ENCODE measurements at regions not wholly inside any gene's neighbourhood (a gene's known extent, or its start where the extent isn't known, plus 50 kb on each side); places are given as distances from the start of the nearest gene placed in this dataset.
"Not testable (repeated sequence)": the region's sequence is repeated elsewhere in the genome, so short reads cannot be mapped to it uniquely, and the experiment has no call there.

GRCh38 chr9:99663856-99664255, 157.8 kb upstream of the NR4A3 start:
- no peaks in the 10 kb centered on the region for H3K27me3 ChIP-seq (ENCODE audit: insufficient read depth, low read length)
- H3K36me3 ChIP-seq (ENCODE audit: insufficient read depth, low read depth, low read length), result no peaks in the 10 kb centered on the region
- H3K27ac ChIP-seq (ENCODE audit: low read length), result no peak overlapping the region
- H3K4me1 ChIP-seq (ENCODE audit: insufficient read depth, low read length), result no peaks in the 10 kb centered on the region
- H3K9ac ChIP-seq (ENCODE audit: low read depth, low read length), result no peak overlapping the region
- H3K4me3 ChIP-seq (ENCODE audit: low read length), result no peak overlapping the region
- H3K9me3 ChIP-seq (ENCODE audit: insufficient read depth, low read depth, low read length), result no peaks in the 10 kb centered on the region

- H3K9ac ChIP-seq (ENCODE audit: low read depth, low read length), result no peak overlapping the region
- no peaks in the 10 kb centered on the region for H3K27me3 ChIP-seq (ENCODE audit: insufficient read depth, low read length)
- no peaks in the 10 kb centered on the region for H3K9me3 ChIP-seq (ENCODE audit: insufficient read depth, low read depth, low read length)
- no peaks in the 10 kb centered on the region for H3K4me1 ChIP-seq (ENCODE audit: insufficient read depth, low read length)
- no peak overlapping the region for H3K4me3 ChIP-seq (ENCODE audit: low read length)
- no peaks in the 10 kb centered on the region for H3K36me3 ChIP-seq (ENCODE audit: insufficient read depth, low read depth, low read length)
- no peak overlapping the region for H3K27ac ChIP-seq (ENCODE audit: low read length)
Measured at GRCh38 chr9:99666571-99666970, 155.1 kb upstream of the NR4A3 start.

GRCh38 chr9:99670886-99671285, 150.8 kb upstream of the NR4A3 start:
- not testable (repeated sequence) for H3K9ac ChIP-seq (ENCODE audit: low read depth, low read length)

GRCh38 chr9:99677281-99677680, 144.4 kb upstream of the NR4A3 start:
- H3K27ac ChIP-seq (ENCODE audit: low read length), result no peak overlapping the region
- no peaks in the 10 kb centered on the region for H3K36me3 ChIP-seq (ENCODE audit: insufficient read depth, low read depth, low read length)
- no peaks in the 10 kb centered on the region for H3K27me3 ChIP-seq (ENCODE audit: insufficient read depth, low read length)
- H3K9me3 ChIP-seq (ENCODE audit: insufficient read depth, low read depth, low read length), result peaks cover 11% of the 10 kb centered on the region
- no peaks in the 10 kb centered on the region for H3K4me1 ChIP-seq (ENCODE audit: insufficient read depth, low read length)
- no peak overlapping the region for H3K9ac ChIP-seq (ENCODE audit: low read depth, low read length)
- H3K4me3 ChIP-seq (ENCODE audit: low read length), result no peak overlapping the region

More at GRCh38 chr9:99670886-99671285, 150.8 kb upstream of the NR4A3 start:
- not testable (repeated sequence) for H3K9me3 ChIP-seq (ENCODE audit: insufficient read depth, low read depth, low read length); H3K4me1 ChIP-seq (ENCODE audit: insufficient read depth, low read length); H3K36me3 ChIP-seq (ENCODE audit: insufficient read depth, low read depth, low read length); H3K4me3 ChIP-seq (ENCODE audit: low read length); H3K27ac ChIP-seq (ENCODE audit: low read length); H3K27me3 ChIP-seq (ENCODE audit: insufficient read depth, low read length)

- H3K4me3 ChIP-seq (ENCODE audit: low read length), result no peak overlapping the region
- no peak overlapping the region for H3K9ac ChIP-seq (ENCODE audit: low read depth, low read length)
- no peaks in the 10 kb centered on the region for H3K36me3 ChIP-seq (ENCODE audit: insufficient read depth, low read depth, low read length)
- H3K4me1 ChIP-seq (ENCODE audit: insufficient read depth, low read length), result no peaks in the 10 kb centered on the region
- H3K9me3 ChIP-seq (ENCODE audit: insufficient read depth, low read depth, low read length), result peaks cover 11% of the 10 kb centered on the region
- H3K27ac ChIP-seq (ENCODE audit: low read length), result no peak overlapping the region
- H3K27me3 ChIP-seq (ENCODE audit: insufficient read depth, low read length), result no peaks in the 10 kb centered on the region
Measured at GRCh38 chr9:99678566-99678965, 143.1 kb upstream of the NR4A3 start.

- Histone ChIP-seq H3K9me3 (ENCODE audit: insufficient read depth, low read depth, low read length) (peaks cover 11% of the 10 kb centered on the region), H3K27me3 (ENCODE audit: insufficient read depth, low read length) (no peaks in the 10 kb centered on the region), H3K27ac (ENCODE audit: low read length) (no peak overlapping the region), H3K36me3 (ENCODE audit: insufficient read depth, low read depth, low read length) (no peaks in the 10 kb centered on the region), H3K4me3 (ENCODE audit: low read length) (no peak overlapping the region), H3K9ac (ENCODE audit: low read depth, low read length) (no peak overlapping the region), H3K4me1 (ENCODE audit: insufficient read depth, low read length) (no peaks in the 10 kb centered on the region)
Measured at GRCh38 chr9:99680191-99680590, 141.5 kb upstream of the NR4A3 start.

GRCh38 chr9:99681113-99681512, 140.6 kb upstream of the NR4A3 start:
- Histone ChIP-seq H3K27me3 (ENCODE audit: insufficient read depth, low read length) (no peaks in the 10 kb centered on the region), H3K27ac (ENCODE audit: low read length) (no peak overlapping the region), H3K4me1 (ENCODE audit: insufficient read depth, low read length) (no peaks in the 10 kb centered on the region), H3K4me3 (ENCODE audit: low read length) (no peak overlapping the region), H3K9me3 (ENCODE audit: insufficient read depth, low read depth, low read length) (peaks cover 7% of the 10 kb centered on the region), H3K36me3 (ENCODE audit: insufficient read depth, low read depth, low read length) (no peaks in the 10 kb centered on the region), H3K9ac (ENCODE audit: low read depth, low read length) (no peak overlapping the region)

GRCh38 chr9:99682378-99682777, 139.3 kb upstream of the NR4A3 start:
- Histone ChIP-seq H3K4me1 (ENCODE audit: insufficient read depth, low read length) (no peaks in the 10 kb centered on the region), H3K4me3 (ENCODE audit: low read length) (no peak overlapping the region), H3K9me3 (ENCODE audit: insufficient read depth, low read depth, low read length) (no peaks in the 10 kb centered on the region), H3K36me3 (ENCODE audit: insufficient read depth, low read depth, low read length) (no peaks in the 10 kb centered on the region), H3K9ac (ENCODE audit: low read depth, low read length) (no peak overlapping the region), H3K27ac (ENCODE audit: low read length) (no peak overlapping the region), H3K27me3 (ENCODE audit: insufficient read depth, low read length) (no peaks in the 10 kb centered on the region)

GRCh38 chr9:99682870-99683269, 138.8 kb upstream of the NR4A3 start:
- Histone ChIP-seq H3K4me3 (ENCODE audit: low read length) (no peak overlapping the region), H3K36me3 (ENCODE audit: insufficient read depth, low read depth, low read length) (no peaks in the 10 kb centered on the region), H3K9ac (ENCODE audit: low read depth, low read length) (no peak overlapping the region), H3K27ac (ENCODE audit: low read length) (no peak overlapping the region), H3K27me3 (ENCODE audit: insufficient read depth, low read length) (no peaks in the 10 kb centered on the region), H3K9me3 (ENCODE audit: insufficient read depth, low read depth, low read length) (no peaks in the 10 kb centered on the region), H3K4me1 (ENCODE audit: insufficient read depth, low read length) (no peaks in the 10 kb centered on the region)

- no peaks in the 10 kb centered on the region for H3K4me1 ChIP-seq (ENCODE audit: insufficient read depth, low read length)
- no peaks in the 10 kb centered on the region for H3K9me3 ChIP-seq (ENCODE audit: insufficient read depth, low read depth, low read length)
- no peak overlapping the region for H3K27ac ChIP-seq (ENCODE audit: low read length)
- no peaks in the 10 kb centered on the region for H3K27me3 ChIP-seq (ENCODE audit: insufficient read depth, low read length)
- H3K4me3 ChIP-seq (ENCODE audit: low read length), result no peak overlapping the region
- no peak overlapping the region for H3K9ac ChIP-seq (ENCODE audit: low read depth, low read length)
- H3K36me3 ChIP-seq (ENCODE audit: insufficient read depth, low read depth, low read length), result no peaks in the 10 kb centered on the region
Measured at GRCh38 chr9:99690573-99690972, 131.1 kb upstream of the NR4A3 start.

- Histone ChIP-seq H3K27ac (ENCODE audit: low read length) (no peak overlapping the region), H3K36me3 (ENCODE audit: insufficient read depth, low read depth, low read length) (no peaks in the 10 kb centered on the region), H3K9ac (ENCODE audit: low read depth, low read length) (no peak overlapping the region), H3K27me3 (ENCODE audit: insufficient read depth, low read length) (no peaks in the 10 kb centered on the region), H3K4me1 (ENCODE audit: insufficient read depth, low read length) (no peaks in the 10 kb centered on the region), H3K9me3 (ENCODE audit: insufficient read depth, low read depth, low read length) (peaks cover 5% of the 10 kb centered on the region; the same call in 1 of the 2 replicates), H3K4me3 (ENCODE audit: low read length) (no peak overlapping the region)
Measured at GRCh38 chr9:99693888-99694287, 127.8 kb upstream of the NR4A3 start.

GRCh38 chr9:99694393-99694792, 127.3 kb upstream of the NR4A3 start:
- Histone ChIP-seq H3K27ac (ENCODE audit: low read length) (no peak overlapping the region), H3K9me3 (ENCODE audit: insufficient read depth, low read depth, low read length) (peaks cover 5% of the 10 kb centered on the region; the same call in 1 of the 2 replicates), H3K9ac (ENCODE audit: low read depth, low read length) (no peak overlapping the region), H3K36me3 (ENCODE audit: insufficient read depth, low read depth, low read length) (no peaks in the 10 kb centered on the region), H3K27me3 (ENCODE audit: insufficient read depth, low read length) (no peaks in the 10 kb centered on the region), H3K4me1 (ENCODE audit: insufficient read depth, low read length) (no peaks in the 10 kb centered on the region), H3K4me3 (ENCODE audit: low read length) (no peak overlapping the region)

GRCh38 chr9:99699396-99699795, 122.3 kb upstream of the NR4A3 start:
- no peaks in the 10 kb centered on the region for H3K36me3 ChIP-seq (ENCODE audit: insufficient read depth, low read depth, low read length)
- H3K9ac ChIP-seq (ENCODE audit: low read depth, low read length), result no peak overlapping the region
- no peak overlapping the region for H3K4me3 ChIP-seq (ENCODE audit: low read length)

More at GRCh38 chr9:99699396-99699795, 122.3 kb upstream of the NR4A3 start:
- Histone ChIP-seq H3K27me3 (ENCODE audit: insufficient read depth, low read length) (no peaks in the 10 kb centered on the region), H3K9me3 (ENCODE audit: insufficient read depth, low read depth, low read length) (peaks cover 19% of the 10 kb centered on the region), H3K27ac (ENCODE audit: low read length) (no peak overlapping the region), H3K4me1 (ENCODE audit: insufficient read depth, low read length) (no peaks in the 10 kb centered on the region)

All from iPS-20b (cell line).